ENCODE measurements at regions not wholly inside any gene's neighbourhood (a gene's known extent, or its start where the extent isn't known, plus 50 kb on each side); places are given as distances from the start of the nearest gene placed in this dataset.

GRCh38 chr10:44125879-44126278, 259.0 kb downstream of the CXCL12 start:
- no peak for TF ChIP-seq EP300 (IDR thresholded peaks at IDR 0.05)
- TF ChIP-seq RAD21 (conservative IDR thresholded peaks at IDR 0.05 in 1 of 2, IDR thresholded peaks at IDR 0.05 in 1 of 2) = no peak
- TF ChIP-seq JUN (IDR thresholded peaks at IDR 0.05) = no peak
- no peak for TF ChIP-seq REST (IDR thresholded peaks at IDR 0.05)
- TF ChIP-seq CTCF (IDR thresholded peaks at IDR 0.05) = no peak
- TF ChIP-seq ZFP36 (IDR thresholded peaks at IDR 0.05; ENCODE audit: borderline replicate concordance, partially characterized antibody) = no peak
- no peak for TF ChIP-seq MAFK (IDR thresholded peaks at IDR 0.05; ENCODE audit: partially characterized antibody)
- no peak for TF ChIP-seq JUNB (IDR thresholded peaks at IDR 0.05)
- no peak for TF ChIP-seq POLR2A (IDR thresholded peaks at IDR 0.05; ENCODE audit: low read length)
- TF ChIP-seq HES2 (IDR thresholded peaks at IDR 0.05) = no peak
- TF ChIP-seq HMGXB4 (CRISPR knock-in tag; IDR thresholded peaks at IDR 0.05; ENCODE audit: borderline replicate concordance) = no peak
- TF ChIP-seq HEYL (CRISPR knock-in tag; IDR thresholded peaks at IDR 0.05) = no peak
- TF ChIP-seq MAX (IDR thresholded peaks at IDR 0.05) = no peak
- no peak for TF ChIP-seq FOSB (CRISPR knock-in tag; IDR thresholded peaks at IDR 0.05)
